ENCODE measurements at regions not wholly inside any gene's neighbourhood (a gene's known extent, or its start where the extent isn't known, plus 50 kb on each side); places are given as distances from the start of the nearest gene placed in this dataset.
"Not testable (repeated sequence)": the region's sequence is repeated elsewhere in the genome, so short reads cannot be mapped to it uniquely, and the experiment has no call there.

GRCh38 chr14:40348104-40348503 is 915.9 kb upstream of the FBXO33 start:
- TF ChIP-seq RXRA (IDR thresholded peaks at IDR 0.05); MAX (IDR thresholded peaks at IDR 0.05); CTCF (IDR thresholded peaks at IDR 0.05; ENCODE audit: low read depth, low read length, missing input control); GABPA (IDR thresholded peaks at IDR 0.05 in 1 of 2, conservative IDR thresholded peaks at IDR 0.05 in 1 of 2); ZBTB33 (IDR thresholded peaks at IDR 0.05); REST (IDR thresholded peaks at IDR 0.05); HNF4A (conservative IDR thresholded peaks at IDR 0.05); RAD21 (IDR thresholded peaks at IDR 0.05); JUND (IDR thresholded peaks at IDR 0.05): not testable (repeated sequence)
